NCI-H82 treated with DMSO at 0.1 percent for 48 hours (cell line): ENCODE measurements at regions not wholly inside any gene's neighbourhood (a gene's known extent, or its start where the extent isn't known, plus 50 kb on each side); places are given as distances from the start of the nearest gene placed in this dataset.

Experiments used
- DNase-seq: peaks from one replicate; lab custom pipeline; 2025; ENCODE audit not compliant: unreplicated experiment; lab: John Stamatoyannopoulos, UW

DNA sequence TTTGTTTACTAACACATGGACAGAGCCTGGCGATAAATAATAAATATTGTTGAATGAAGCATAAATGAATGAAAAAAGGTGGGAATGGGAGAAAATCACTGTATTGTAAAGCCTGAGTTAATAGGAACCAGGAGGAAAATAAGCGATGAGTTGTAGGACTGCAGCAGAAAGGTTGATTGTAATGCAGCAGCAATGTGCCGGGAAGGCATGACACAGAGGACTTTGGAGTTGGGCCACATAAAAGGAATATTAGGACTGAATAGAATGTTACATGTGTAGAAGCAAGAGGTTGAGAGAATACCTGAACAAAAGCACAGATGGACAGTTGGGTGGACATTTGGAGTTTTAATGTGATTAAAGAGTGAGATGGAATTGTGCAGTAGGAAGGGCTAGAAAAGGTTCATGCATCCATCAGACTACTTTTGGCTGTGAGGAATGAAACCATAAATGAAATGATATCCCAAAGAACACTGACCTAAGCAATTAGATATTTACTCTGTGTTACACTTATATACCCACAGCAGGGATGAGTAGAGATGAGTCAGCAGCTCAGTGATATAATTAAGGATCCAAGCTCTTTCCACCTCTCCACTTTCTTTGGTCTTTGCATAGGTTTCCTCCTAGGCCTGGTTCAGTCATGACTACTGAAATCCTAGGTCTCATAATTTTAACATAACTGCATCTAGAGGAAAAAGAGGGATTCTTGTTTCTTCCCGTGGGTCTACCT is 55.4 kb downstream of the CCER1 start:
- DNase-seq = no peak

DNA sequence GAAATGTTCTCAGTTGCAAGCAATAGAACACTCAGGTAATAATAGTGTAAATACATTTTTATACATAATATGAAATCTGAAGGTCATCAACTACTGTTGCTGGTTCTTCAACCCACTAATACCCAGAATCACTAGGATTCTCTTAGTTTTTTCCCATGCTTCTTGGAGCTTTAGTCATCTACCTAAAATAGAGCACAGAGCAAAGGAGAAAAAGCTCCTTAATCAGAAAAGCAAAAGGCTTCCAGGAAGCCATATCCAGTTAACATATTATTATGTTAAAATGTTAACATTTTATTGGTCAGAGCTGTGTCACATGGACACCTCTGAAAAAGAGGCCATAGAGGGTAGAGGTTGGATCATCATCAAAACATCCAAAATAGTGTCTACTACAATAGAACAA is 57.0 kb downstream of the CCER1 start:
- DNase-seq = no peak

GRCh38 chr12:90897316-90897715 is 57.7 kb downstream of the CCER1 start:
- no peak for DNase-seq

- DNase-seq = no peak
Measured at GRCh38 chr12:90896821-90897220, 58.2 kb downstream of the CCER1 start.

GRCh38 chr12:90896164-90896563 is 58.8 kb downstream of the CCER1 start:
- no peak for DNase-seq

- DNase-seq = no peak
Measured at GRCh38 chr12:90888316-90888715, 66.7 kb downstream of the CCER1 start.

DNA sequence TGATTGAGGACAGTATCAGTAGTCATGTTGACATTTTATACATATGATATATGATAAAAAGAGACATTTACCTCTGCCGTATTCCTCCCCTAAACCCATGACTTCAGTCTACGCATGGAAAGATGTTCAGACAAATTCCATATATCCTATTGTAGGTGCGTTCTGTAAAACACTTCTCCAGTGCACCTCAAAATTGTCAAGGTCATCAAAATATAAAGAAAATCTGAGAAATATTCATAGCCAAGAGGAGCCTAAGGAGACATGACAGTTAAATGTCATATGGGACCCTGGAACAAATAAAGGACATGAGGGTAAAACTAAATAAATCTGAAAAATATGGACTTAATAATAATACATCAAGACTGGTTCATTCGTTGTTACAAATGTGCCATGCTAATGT is 71.5 kb downstream of the CCER1 start:
- DNase-seq = no peak

DNA sequence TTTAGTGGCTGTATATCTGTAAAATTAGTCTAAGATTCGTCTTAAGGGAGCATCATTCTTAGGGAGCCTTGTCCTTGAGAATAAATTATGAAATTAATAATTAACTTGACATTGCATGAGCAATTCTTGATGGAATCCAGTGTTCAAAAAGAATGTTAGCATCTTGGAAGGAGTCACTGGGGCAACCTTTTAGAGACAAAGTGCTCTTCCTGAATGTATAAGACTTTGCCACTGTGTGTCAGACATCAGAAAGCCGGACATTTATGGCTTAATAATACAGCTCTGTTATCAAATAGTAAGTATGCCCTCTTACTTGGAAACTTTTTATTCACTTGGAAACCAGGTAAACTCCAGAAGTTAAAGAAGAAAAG is 83.3 kb downstream of the CCER1 start:
- DNase-seq = no peak

DNA sequence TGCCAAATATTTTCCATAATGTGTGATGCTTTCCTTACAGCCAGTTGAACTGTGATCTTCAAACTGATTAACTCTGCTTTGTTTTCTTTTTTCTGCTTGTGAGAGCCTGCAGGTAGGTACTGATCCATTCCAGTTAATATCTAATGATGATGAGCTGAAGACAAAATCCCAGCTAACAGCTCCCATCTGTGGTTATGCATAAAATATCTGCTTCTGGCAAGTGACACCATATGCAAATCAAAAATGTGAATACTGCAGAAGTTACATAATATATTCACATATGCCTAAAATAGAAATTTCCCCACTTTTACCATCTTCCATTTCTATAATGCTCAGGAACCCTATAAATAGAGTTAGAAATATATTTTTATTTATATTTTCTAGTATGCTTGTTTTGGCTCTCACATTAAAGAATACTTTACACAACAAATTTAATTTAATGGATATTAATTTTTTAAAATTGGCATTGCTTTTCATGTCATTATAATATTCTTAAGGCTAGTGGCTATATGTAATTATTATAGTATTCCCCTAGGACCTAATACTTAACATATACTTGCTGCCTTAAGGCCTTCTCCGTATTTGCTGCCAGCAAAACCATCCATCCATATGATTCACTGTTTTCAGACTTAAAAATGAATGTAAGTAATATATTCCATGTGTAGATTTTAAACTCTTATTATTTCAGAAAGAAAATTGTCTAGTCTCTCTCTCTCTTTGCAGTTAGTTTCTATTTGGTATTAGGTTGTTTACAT is 83.8 kb downstream of the CCER1 start:
- DNase-seq = no peak

GRCh38 chr12:90868626-90869025 is 86.3 kb downstream of the CCER1 start:
- no peak for DNase-seq

- DNase-seq = no peak
Measured at GRCh38 chr12:90859591-90859990, 95.4 kb downstream of the CCER1 start.

DNA sequence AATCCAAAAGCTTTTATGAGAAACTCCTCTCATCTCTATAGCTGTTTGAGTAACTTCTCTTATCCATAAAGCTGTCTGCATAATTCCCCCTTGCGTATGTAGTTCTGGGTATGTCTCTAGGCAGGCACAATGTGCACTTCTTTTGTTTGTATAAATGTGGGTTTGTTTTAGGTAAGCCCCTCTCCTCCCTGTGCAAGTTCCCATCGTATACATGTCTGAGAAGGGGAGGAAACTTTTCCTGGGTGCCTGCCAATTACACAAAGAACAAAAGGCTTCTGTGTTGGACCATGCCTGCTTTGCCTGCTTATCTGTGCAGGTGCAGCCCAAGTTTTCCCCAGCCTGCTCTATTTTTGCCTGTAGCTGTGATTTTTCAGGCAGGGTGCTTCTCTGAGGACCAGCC is 96.7 kb downstream of the CCER1 start:
- no peak for DNase-seq

- DNase-seq = no peak
Measured at GRCh38 chr12:90855534-90855933, 99.4 kb downstream of the CCER1 start.

DNA sequence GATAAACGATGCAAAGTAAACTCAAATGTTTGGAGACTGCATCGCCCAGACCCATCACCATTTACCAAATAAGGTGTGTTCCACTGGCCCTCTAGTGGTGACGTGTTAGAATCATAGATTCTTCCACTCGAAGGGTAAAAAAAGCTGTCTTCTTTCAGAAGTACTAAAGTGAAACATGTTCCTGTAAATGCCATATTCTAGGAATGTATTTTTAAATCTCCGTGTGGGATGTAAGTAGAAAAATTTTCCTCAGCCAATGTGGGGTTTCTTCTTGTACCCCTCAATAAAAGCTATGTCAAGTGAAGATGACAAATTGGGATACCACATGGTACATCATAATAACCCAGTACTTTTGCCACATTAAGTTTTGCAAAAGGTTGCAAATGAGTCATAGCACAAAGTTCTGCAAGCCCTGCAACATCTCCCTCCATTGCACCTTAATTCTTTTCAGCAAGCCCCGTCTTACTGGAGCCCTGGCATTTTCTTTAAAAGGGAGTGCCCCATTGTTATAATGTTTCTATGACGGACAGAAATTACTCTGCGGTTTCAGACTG is 100.8 kb downstream of the CCER1 start:
- peak; percentile 7 for DNase-seq

DNA sequence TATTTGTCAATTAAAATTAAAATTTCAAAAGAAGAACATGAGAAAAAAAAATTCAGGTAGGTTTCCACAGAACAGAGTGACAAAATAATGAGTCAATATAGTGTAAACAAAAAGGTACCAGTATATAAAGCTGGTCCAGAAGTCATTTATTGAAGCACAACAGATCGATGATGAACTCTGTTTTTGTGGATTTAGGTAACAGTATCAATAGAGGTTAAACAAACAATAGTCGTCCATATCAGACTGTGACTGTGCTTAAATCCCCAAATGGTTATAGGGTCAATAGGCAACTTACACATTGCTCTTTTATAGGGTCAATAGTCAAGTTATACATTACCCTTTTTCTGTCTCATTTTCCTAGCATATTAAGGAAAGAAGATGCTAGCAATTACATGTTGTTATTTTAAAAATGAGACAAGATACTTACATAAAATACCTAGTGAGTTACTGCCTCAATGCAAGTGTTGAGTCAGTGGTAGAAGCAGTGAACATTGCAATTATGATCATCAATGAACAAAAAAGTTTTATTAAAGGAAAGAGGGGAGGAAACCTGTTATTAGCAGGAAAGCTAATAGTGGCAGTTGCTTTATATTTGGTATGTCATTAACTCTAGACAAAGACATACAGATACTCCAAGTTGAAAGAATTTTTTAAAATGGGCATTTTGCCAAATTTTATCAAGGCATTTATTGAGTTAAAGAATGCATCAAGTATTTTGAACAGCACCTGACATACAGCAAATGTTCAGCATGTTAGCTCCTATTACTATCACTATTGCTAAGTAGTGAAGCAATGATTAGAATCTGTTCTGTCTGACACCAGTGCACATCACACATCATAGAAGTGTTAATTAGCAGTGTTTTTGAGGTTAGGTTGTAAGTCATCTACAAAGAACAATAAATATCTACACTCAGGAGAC is 102.9 kb downstream of the CCER1 start:
- DNase-seq = no peak

DNA sequence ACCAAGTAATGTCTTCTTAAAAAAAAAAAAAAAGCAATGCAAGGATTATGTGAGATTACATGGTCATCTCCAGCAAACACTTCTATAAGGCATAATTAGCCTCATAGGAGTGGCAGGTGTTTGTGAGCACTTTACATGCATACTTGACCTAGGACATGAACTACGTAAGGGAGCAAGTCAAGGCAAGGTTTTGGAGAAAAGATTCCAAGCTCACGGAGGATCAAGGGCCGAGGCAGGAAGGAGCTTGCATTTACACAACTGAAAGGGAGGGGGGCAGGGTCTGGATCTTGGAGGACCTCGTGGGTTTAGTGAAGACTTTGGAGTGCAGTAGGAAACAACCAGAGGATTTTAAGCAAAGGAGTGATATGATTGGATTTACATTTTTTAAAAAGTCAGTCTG is 112.5 kb downstream of the CCER1 start:
- peak; percentile 62 for DNase-seq

GRCh38 chr12:90841336-90841735 is 113.6 kb downstream of the CCER1 start:
- no peak for DNase-seq

DNA sequence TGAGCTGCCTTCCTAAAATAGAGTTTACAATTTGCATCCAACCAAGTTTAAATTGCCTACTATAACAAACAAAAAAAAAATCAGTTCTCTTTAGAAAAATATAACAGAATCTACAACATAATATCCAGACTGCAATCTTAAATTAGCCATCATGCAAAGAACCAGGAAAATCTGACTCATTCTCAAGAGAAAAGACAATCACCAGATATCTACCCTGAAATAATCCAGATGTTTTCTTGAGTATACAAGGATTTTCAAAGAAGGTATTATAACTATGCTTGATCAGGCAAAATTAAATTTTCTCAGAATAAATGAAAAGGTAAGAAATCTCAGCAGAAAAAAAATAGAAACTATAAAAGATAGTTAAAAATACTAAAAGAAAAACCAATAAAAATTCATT is 115.6 kb downstream of the CCER1 start:
- DNase-seq = no peak

DNA sequence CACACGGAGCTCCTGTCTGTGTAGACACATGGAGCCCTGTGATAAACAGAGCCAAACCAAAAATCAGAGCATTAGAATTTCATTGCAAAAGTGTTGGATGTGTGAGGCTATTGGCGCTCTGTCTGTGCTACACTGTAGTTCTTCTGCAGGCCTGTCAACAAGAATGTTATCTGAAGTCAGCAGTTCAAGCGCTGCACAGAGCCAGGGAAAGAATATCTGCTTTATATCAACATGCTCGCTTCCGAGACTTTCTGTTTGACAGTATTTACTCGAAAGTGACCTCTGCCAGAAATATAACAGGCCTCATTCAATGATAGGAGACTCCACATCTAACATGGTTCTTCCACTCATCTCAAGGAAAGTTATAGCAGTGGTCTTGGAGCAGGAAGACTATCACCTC is 118.3 kb downstream of the CCER1 start:
- DNase-seq = no peak

GRCh38 chr12:90833228-90833627 is 121.7 kb downstream of the CCER1 start:
- no peak for DNase-seq

- no peak for DNase-seq
Measured at GRCh38 chr12:90832427-90832826, 122.5 kb downstream of the CCER1 start.
